RPMI8226 (cell line): ENCODE measurements at regions not wholly inside any gene's neighbourhood (a gene's known extent, or its start where the extent isn't known, plus 50 kb on each side); places are given as distances from the start of the nearest gene placed in this dataset.
"Not testable (repeated sequence)": the region's sequence is repeated elsewhere in the genome, so short reads cannot be mapped to it uniquely, and the experiment has no call there.

Source experiments
- DNase-seq: peaks from one replicate; pipeline ENCODE4 v3.0.0-alpha.2; 2015

GRCh38 chr5:1651250-1651649, 127.5 kb upstream of the LPCAT1 start:
- no peak for DNase-seq

- DNase-seq = no peak
Observed at GRCh38 chr5:1649554-1649953, 125.8 kb upstream of the LPCAT1 start.

GRCh38 chr5:1648806-1649205, 125.0 kb upstream of the LPCAT1 start:
- no peak for DNase-seq

- no peak for DNase-seq
Observed at GRCh38 chr5:1647580-1647979, 123.8 kb upstream of the LPCAT1 start.

- DNase-seq = peak; percentile 95
Observed at GRCh38 chr5:1644810-1645571, 121.2 kb upstream of the LPCAT1 start.

- not testable (repeated sequence) for DNase-seq
Observed at GRCh38 chr5:1644393-1644809, 120.6 kb upstream of the LPCAT1 start.

GRCh38 chr5:1643651-1644392, 120.1 kb upstream of the LPCAT1 start:
- DNase-seq = no peak

- DNase-seq = no peak
Observed at GRCh38 chr5:1642621-1643061, 118.9 kb upstream of the LPCAT1 start.

- no peak for DNase-seq
Observed at GRCh38 chr5:1642221-1642620, 118.5 kb upstream of the LPCAT1 start.

GRCh38 chr5:1641560-1642166, 117.9 kb upstream of the LPCAT1 start:
- DNase-seq = peak; percentile 94

GRCh38 chr5:1641041-1641440, 117.3 kb upstream of the LPCAT1 start:
- DNase-seq = no peak

- no peak for DNase-seq
Observed at GRCh38 chr5:1640421-1640881, 116.7 kb upstream of the LPCAT1 start.

- DNase-seq = no peak
Observed at GRCh38 chr5:1639757-1640156, 116.0 kb upstream of the LPCAT1 start.

- peak; percentile 1 for DNase-seq
Observed at GRCh38 chr5:1638658-1639400, 115.1 kb upstream of the LPCAT1 start.

GRCh38 chr5:1637639-1638481, 114.1 kb upstream of the LPCAT1 start:
- DNase-seq = peak; percentile 2

- no peak for DNase-seq
Observed at GRCh38 chr5:1636981-1637638, 113.3 kb upstream of the LPCAT1 start.

- not testable (repeated sequence) for DNase-seq
Observed at GRCh38 chr5:1636208-1636770, 112.5 kb upstream of the LPCAT1 start.

- not testable (repeated sequence) for DNase-seq
Observed at GRCh38 chr5:1635477-1635876, 111.7 kb upstream of the LPCAT1 start.

- DNase-seq = no peak
Observed at GRCh38 chr5:1634337-1634661, 110.5 kb upstream of the LPCAT1 start.

- peak; percentile 87 for DNase-seq
Observed at GRCh38 chr5:1633605-1634336, 110.0 kb upstream of the LPCAT1 start.
